Sigmoid colon (tissue), 4 donors: ENCODE measurements at regions not wholly inside any gene's neighbourhood (a gene's known extent, or its start where the extent isn't known, plus 50 kb on each side); places are given as distances from the start of the nearest gene placed in this dataset.

Experiments used
- EP300 ChIP-seq, 4 donors: sonication (generic); formaldehyde crosslinking; IDR thresholded peaks; one replicate each; pipeline ENCODE4 v1.6.1; 2017; ENCODE audit warnings: antibody characterized with exemption in 4 of 4
- POLR2A ChIP-seq, 2 donors: fragments of 450-650 bp; IDR thresholded peaks; one replicate each; pipeline ENCODE4 v1.6.1; 2016; ENCODE audit warnings: antibody characterized with exemption in 2 of 2, mild to moderate bottlenecking in 2 of 2, moderate library complexity in 2 of 2
- POLR2AphosphoS5 ChIP-seq, 4 donors: sonication (generic); formaldehyde crosslinking; IDR thresholded peaks; one replicate each; pipeline ENCODE4 v1.6.1; 2017; ENCODE audit warnings: antibody characterized with exemption in 4 of 4
- TF ChIP-seq, protein P1 (sequence below), 4 experiments: fragments of 450-650 bp in 3 of 4; fragments of 200-600 bp in 1 of 4; IDR thresholded peaks; one replicate each; pipeline ENCODE4 v1.5.1; 2016 to 2019; ENCODE audit warnings: antibody characterized with exemption in 4 of 4, mild to moderate bottlenecking in 3 of 4, moderate library complexity in 2 of 4

DNA sequence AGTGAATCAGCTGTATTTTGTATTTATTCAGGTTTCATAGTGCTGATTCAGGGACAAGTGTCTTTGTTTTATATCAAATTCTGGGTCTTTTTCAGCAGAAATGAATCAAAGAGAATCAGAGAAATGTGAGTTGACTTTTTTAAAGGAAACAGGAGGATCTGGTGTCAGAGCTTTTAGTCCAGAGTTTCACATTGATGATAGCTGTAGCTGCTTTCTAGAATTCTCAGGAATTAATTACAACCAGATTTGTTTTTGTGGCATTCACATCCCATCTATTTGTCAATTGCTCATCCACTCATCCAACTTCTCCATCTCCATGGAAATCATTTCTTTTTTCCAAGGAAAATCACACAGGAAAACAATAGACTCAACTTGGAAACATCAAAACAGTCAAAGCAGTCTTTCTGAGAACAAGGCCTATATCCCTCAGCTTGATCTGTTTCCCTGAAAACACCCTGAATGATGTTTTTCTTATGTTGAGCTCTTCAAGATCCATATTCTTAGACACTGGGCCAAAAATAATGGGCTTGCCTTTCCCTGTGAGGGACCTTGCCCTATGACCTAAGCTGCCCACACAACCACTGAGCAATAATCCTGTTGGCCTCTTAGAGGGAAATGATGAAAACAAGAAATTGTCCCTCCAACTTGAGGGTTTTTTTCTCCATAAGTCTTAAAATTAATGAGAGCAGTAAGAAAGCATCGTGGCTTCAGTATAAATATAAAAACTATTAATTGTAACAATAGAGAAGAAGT is 249.5 kb upstream of the FN1 start:
- TF ChIP-seq, protein P1, sequence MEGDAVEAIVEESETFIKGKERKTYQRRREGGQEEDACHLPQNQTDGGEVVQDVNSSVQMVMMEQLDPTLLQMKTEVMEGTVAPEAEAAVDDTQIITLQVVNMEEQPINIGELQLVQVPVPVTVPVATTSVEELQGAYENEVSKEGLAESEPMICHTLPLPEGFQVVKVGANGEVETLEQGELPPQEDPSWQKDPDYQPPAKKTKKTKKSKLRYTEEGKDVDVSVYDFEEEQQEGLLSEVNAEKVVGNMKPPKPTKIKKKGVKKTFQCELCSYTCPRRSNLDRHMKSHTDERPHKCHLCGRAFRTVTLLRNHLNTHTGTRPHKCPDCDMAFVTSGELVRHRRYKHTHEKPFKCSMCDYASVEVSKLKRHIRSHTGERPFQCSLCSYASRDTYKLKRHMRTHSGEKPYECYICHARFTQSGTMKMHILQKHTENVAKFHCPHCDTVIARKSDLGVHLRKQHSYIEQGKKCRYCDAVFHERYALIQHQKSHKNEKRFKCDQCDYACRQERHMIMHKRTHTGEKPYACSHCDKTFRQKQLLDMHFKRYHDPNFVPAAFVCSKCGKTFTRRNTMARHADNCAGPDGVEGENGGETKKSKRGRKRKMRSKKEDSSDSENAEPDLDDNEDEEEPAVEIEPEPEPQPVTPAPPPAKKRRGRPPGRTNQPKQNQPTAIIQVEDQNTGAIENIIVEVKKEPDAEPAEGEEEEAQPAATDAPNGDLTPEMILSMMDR (IDR thresholded peaks at IDR 0.05) = no peak
- TF ChIP-seq EP300 (IDR thresholded peaks at IDR 0.05) = no peak
- TF ChIP-seq POLR2AphosphoS5 (IDR thresholded peaks at IDR 0.05) = no peak
- no peak for TF ChIP-seq POLR2A (IDR thresholded peaks at IDR 0.05)
